HG03342 (cell line): ENCODE measurements at regions not wholly inside any gene's neighbourhood (a gene's known extent, or its start where the extent isn't known, plus 50 kb on each side); places are given as distances from the start of the nearest gene placed in this dataset.
"Not testable (repeated sequence)": the region's sequence is repeated elsewhere in the genome, so short reads cannot be mapped to it uniquely, and the experiment has no call there.

ENCODE experiments used
- ATAC-seq: cut with Tn5 transposase; IDR thresholded peaks from one replicate; pipeline ENCODE4 v1.9.1; 2021; ENCODE audit warnings: mild to moderate bottlenecking, moderate library complexity; ENCODE audit not compliant: unreplicated experiment

- no peak for ATAC-seq
Observed at GRCh38 chr3:127520993-127521392, 69.5 kb downstream of the TPRA1 start.

- ATAC-seq = no peak
Observed at GRCh38 chr3:127518456-127519081, 72.0 kb downstream of the TPRA1 start.

DNA sequence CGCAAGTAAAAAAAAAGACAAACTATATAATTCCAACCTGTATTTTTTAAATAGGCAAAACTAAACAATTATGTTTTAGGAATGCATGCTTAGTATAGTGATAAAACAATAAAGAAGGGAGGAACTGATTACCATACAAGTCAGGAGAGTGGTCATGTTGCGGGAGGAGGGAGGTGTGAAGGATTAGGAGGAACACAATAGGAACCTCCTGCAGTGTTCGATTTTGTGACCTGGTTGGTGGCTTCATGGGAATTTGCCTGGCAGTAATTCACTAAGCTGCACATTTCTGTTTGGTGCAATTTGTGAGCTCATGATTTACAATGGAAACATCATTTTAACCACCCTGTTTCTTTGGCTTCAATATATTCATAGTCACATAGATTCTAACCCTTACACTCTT lies 78.3 kb downstream of the TPRA1 start:
- ATAC-seq = no peak

GRCh38 chr3:127501177-127501576 lies 89.4 kb downstream of the TPRA1 start:
- ATAC-seq = no peak

DNA sequence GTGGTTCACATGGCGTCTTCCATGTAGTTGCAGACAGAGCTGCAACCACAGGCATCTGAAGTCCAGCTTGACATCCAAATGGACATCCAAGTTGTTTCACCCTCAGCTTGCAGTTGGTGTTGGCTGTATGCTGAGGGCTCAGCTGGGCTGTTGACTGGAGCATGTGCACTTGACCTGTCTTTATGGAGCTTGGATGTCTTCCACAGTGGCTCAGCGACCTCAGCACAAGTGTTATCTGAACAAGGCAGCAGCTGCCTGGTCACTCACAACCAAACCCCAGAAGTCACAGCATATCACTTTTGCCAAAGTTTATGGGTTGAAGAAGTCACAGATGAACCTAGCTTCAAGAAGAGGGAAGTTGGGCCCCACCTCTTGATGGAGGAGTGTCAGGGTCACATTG lies 92.9 kb downstream of the TPRA1 start:
- ATAC-seq = no peak

DNA sequence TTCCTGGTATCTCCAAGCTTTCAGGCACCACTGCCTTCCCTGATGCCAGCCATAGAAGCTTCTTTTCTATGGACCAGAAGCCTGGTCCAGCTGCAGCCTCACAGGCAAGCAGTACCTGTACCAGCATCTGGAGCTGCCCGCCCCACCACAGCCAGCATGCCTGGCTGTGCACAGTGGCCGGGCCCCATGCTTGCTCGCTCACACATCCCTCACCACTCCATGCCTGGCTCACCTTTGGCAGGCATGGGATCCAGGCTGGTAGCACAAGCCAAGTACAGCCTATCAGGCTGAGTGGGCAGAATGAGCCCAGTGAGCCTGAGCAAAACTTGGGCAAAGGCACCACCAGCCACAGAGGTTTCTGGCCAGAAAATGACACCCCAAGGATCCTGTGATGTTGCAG lies 93.4 kb downstream of the TPRA1 start:
- no peak for ATAC-seq

GRCh38 chr3:127495821-127496655 lies 94.5 kb downstream of the TPRA1 start:
- ATAC-seq = no peak

- no peak for ATAC-seq
Observed at GRCh38 chr3:127493924-127494646, 96.4 kb downstream of the TPRA1 start.

- no peak for ATAC-seq
Observed at GRCh38 chr3:127492426-127492825, 98.1 kb downstream of the TPRA1 start.

GRCh38 chr3:127491909-127492308 lies 98.6 kb downstream of the TPRA1 start:
- ATAC-seq = no peak

- ATAC-seq = no peak
Observed at GRCh38 chr3:127491323-127491722, 99.2 kb downstream of the TPRA1 start.

- ATAC-seq = not testable (repeated sequence)
Observed at GRCh38 chr3:127491024-127491305, 99.6 kb downstream of the TPRA1 start.

GRCh38 chr3:127490271-127491023 lies 100.1 kb downstream of the TPRA1 start:
- ATAC-seq = no peak

DNA sequence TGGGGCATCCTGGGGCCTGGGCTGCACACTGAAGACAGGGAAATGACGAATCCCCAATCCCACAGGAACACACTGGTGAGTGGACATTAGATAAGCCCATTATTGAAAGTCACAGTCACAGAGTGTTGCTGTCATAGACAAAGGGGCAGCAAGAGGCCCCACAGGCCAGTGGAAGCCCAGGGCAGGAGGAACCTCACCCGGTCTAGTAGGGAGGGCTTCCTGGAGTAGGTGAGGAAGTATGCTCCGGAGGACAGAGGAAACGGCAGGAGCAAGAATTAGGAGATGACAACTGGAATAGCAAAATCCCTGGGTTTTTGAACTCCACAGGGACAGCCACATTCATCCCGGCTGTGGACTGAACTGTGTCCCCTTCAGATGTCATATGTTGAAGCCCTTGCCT lies 101.2 kb downstream of the TPRA1 start:
- no peak for ATAC-seq

DNA sequence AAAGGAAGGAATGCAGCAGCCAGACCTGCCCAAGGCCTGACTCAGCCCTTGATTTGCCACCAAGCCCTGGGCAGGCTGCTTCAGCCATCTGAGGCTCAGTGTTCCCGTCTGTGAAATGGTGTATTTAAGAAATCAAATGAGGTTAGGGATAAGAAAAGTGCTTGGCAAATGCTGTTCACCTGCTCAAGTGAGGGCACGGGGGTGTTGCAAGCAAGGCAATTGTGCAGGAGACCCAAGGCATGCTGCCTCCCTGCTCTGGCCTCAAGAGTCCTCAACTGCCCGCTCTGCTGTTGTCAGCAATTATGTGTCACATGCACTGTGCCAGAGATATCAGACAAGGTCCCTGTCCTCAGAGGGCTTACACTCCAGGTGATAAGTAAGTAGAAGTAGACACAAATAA lies 101.8 kb downstream of the TPRA1 start:
- ATAC-seq = no peak

DNA sequence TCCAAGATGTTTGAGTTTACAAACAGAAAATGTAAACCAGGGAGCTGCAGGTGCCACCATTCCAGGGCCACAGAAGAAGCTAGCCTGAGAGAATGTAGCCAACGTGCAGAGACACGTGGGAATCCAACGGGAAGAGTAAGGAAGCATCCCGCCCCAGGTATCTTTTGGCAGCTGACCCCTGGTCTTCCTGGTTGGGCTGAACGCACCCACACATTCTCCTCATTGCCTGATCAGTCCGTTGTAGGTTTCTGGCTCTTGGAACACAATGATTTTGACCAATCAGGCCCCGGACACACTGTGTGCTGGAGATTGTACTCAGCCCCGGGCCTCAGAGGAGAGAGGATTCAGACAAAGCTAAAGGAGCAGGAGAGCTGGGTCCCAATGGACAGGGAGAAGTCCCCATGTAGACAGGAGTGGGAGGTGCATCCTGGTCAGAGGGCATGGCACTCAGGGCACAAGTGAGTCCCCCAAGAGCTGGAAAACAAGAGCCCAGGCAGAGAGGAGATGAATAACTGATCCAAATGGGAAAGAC lies 102.3 kb downstream of the TPRA1 start:
- no peak for ATAC-seq

DNA sequence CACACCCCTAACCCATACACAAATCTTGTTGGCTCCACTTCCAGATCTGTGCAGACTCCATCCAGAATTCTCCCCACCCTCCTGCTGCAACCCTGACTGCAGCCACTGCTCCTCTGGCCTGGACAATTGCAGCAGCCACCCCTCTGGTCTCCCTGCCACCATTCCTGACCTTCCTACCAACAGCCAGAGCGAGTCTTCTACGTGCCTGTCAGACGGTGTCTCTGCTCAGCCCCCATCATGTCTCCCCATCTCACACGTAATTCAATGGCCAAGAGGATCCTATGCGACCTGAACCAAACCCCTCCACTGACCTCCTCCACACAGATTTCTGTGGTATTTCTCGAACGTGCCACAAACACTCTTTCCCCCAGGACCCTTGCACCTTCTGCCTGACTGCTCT lies 103.3 kb downstream of the TPRA1 start:
- no peak for ATAC-seq

GRCh38 chr3:127486321-127486944 lies 104.1 kb downstream of the TPRA1 start:
- ATAC-seq = no peak

DNA sequence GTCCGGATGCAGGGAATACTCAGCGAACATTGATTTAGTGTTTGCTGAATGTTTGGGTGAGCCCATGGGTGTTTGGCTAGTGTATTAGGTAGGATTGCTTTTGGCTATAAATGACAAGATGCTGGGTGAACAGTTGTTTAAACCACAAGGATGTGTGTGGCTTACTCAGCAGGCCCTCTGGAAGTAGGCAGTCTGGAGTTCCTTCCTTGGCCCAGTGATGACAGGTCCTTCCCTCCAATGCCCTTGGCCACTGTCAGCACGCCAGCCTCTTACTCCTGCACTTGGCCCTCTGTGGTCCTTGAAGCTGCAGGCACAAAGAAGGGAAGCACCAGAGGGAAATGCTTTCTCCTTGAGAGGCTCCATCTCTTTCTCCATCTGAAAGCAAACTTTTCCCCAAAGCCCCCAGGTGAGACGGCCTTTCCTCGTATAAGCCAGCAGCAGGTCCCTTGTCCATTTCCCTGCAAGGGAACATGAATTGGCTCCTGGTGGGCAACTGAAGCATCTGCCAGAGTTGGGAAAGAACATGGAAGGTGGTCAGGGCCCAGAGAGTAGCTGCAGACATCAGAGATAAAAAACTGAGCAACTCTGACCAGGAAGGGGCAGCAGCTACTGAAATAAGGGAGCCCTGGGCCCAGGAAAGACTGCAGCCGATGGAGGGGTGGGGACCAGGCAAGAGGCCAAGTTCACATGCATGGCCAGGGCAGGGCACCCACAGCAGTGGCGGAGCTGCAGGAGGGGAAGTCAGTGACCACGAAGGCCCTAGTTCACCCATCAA lies 105.0 kb downstream of the TPRA1 start:
- no peak for ATAC-seq
